DMS153 treated with DMSO at 0.1 percent for 48 hours (cell line): ENCODE measurements at regions not wholly inside any gene's neighbourhood (a gene's known extent, or its start where the extent isn't known, plus 50 kb on each side); places are given as distances from the start of the nearest gene placed in this dataset.
"Not testable (repeated sequence)": the region's sequence is repeated elsewhere in the genome, so short reads cannot be mapped to it uniquely, and the experiment has no call there.

ENCODE experiments used
- DNase-seq: peaks from one replicate; lab custom pipeline; 2025; ENCODE audit not compliant: unreplicated experiment; lab: John Stamatoyannopoulos, UW

DNA sequence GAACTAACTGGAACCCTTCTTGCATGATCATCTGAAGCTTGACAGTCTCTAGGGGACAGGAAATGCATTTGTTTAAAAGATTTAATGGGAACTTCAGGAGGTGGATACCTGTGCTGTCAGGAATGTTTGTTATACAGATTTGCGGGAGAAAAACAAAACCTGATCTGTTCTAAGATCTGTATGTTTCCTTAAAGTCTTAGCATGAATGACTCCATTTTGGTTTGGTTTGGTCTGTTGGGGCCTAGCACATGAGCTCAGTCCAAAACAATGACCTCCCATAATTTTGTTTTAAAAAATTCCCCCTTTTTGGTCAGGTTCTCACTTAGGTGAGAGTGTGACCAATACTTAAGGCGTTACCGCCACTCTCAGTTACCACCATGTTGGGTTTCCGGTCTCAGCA, 138.7 kb downstream of the AKR1D1 start:
- no peak for DNase-seq

DNA sequence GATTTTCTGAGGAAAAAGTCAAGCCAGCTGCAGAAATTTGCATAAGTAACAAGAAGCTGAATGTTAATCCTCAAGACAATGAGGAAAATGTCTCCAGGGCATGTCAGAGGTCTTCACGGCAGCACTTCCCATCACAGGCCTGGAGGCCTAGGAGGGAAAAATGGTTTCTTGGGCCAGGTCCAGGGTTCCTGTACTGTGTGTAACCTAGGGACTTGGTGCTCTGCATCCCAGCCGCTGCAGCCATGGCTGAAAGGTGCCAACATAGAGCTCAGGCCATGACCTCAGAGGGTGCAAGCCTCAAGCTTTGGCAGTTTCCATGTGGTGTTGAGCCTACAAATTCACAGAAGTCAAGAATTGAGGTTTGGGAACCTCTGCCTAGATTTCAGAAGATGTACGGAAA, 144.1 kb downstream of the AKR1D1 start:
- DNase-seq, result not testable (repeated sequence)

DNA sequence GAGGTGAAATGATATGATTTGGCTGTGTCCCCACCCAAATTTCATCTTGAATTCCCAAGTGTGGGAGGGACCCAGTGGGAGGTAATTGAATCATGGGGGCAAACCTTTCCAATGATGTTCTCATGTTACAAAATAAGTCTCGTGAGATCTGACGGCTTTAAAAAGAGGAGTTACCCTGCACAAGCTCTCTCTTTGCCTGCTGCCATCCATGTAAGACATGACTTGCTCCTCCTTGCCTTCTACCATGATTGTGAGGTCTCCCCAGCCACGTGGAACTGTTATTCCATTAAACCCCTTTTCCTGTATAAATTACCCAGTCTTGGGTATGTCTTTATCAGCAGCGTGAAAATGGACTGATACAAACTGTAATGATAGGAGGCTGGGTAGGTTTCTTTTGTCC, 145.1 kb downstream of the AKR1D1 start:
- DNase-seq, result not testable (repeated sequence)

DNA sequence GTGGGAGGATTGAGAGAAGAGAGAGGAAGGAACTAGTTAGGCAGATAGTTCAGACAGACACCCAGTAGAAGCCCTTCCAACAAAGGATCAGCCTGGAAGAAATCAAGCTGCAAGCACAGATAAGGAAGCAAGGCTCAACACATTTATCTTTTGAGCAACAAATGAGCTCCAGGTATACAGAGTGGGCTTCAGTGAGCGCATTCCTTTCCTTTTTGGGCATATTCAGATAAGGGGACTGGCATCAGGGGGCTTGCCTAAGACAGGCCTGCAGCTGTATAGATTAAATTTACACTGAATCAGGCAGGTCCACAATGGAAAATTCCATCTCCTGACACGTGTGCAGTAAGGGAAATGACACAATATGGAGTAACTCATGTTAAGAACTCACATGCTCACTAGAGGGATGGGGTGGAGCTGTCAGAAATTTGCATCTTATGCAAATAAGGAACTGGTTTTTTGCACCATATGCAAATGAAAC, 147.2 kb downstream of the AKR1D1 start:
- DNase-seq, result no peak

DNA sequence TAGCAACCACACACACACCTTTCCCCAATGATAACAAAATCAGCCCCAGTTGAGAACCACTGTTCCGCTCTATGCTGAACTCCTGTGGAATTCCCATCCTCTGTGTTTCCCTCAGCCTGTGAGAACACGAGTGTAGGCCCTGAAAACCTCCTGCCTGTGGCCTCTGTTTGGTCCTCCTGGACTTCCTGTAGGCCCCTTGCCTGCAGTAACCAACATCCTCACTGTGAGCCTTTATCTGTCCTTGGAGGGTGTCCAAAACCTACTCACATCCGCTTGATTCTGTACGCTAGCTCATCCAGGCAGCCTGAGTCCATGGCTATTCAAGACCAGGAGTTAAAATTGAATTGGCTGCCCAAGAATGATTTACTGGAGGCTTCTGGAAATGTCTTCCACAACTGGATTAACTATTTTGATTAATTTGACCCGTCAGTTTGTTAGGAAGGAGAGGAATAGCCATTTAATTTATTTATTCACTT, 149.8 kb downstream of the AKR1D1 start:
- DNase-seq, result no peak

DNA sequence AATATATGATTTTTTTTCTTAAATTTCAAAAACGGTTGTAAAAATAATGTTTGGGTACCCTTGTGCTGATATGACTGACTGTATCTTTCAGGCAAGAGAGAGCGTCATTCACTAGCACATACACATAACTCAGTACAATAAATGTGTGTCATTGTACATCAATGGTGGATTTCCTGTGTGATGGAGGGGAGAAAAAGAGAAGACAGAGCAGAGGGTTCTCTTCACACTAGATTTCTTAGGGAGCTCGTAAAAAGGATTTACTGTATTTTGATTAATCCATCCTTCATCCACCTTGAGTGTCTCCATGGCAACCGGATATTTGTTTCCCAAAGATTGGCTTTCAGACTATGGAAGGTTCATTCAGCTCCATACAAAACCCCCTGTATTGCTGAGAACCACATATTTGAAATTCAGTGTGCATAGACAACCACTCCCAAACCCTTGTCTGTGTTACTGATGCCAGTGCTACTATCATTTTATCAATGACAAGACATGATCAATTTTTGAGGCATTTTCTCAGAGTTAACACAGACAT, 150.6 kb downstream of the AKR1D1 start:
- no peak for DNase-seq

DNA sequence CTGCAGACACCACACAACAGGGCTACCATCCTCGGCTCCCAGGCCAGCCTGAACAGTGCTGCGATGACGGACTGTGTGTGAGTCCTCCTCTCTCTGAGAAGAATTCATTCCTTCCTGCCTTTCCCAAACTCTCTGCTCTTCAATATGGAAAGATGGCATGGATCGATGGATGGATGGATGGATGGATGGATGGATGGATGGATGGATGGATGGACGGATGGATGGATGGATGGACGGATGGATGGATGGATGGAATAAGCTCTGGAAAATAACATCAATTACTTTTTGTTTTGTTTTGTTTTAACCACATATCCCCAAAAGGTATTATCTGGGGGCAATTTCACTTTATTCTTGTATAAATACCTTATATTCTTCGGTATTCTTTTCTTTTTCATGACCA, 151.9 kb downstream of the AKR1D1 start:
- no peak for DNase-seq

DNA sequence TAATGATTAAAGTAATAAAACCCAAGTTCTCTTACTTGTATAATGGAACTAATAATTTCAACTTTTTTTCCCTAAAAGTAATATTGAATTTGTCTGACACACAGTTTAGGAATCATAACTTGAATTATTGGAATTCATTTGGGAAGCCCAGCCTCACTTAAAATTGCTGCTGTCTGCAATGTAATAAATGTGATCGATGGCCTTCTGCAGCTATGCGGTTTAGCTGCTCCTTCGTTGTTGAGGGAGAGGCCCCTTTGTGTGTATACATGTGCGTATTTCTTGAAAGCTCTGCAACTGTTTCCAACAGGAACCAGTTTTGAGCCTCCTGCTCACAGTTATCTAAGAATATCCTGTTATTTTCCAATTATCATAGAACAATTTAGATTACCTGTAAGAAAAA, 152.5 kb downstream of the AKR1D1 start:
- DNase-seq, result no peak

DNA sequence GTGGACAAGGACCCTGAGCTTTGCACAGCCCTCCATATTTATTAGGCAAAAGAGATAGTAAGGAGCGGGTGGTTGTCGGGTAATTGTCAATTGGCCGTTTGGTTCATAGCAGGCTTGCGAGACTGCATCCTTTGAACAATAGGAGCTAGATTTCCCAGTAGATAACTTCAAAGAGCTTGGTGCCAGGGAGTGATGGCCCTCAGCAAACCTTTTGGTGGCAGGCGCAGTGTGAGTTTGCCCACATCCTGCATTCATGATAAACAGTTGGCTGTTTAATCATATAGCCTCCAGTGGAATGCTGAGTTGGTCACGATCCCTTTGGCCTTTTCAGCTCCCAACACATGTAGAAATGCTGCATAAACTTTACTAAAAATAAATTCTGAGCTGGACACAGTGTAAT, 156.9 kb downstream of the AKR1D1 start:
- no peak for DNase-seq

DNA sequence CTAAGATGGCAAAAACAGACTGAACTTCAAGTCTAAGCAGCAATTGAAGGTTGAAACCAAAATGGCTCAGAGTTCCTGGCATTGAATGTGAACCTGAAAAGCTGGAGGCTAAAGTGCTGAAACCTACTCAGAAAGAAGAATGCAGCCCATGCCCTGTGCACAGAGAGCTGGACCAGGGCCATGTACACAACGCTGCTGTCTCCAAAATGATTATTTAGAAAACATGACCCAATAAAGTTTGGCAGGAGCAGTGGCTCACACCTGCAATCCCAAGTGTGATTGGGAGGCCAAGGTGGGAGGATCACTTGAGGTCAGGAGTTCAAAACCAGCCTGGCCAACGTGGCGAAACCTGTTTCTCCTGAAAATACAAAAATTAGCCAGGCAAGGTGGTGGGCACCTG, 158.9 kb downstream of the AKR1D1 start:
- no peak for DNase-seq

DNA sequence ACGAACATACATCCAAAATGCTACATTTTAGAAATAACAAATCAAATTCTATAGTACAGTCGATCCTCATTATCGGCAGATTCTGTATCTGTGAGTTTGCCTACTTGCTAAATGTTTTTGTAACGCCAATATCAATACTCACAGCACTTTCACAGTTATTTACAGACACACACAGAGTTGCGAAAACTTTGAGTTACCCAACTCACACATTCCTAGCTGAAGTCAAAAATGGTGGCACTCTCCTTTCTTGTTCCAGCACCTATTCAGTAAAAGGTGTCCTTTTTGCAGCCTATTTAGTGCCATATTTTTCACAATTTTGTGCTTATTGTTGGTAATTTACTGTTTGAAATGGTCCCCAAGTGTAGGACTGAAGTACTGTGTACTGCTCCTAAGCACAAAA, 161.7 kb downstream of the AKR1D1 start:
- no peak for DNase-seq

DNA sequence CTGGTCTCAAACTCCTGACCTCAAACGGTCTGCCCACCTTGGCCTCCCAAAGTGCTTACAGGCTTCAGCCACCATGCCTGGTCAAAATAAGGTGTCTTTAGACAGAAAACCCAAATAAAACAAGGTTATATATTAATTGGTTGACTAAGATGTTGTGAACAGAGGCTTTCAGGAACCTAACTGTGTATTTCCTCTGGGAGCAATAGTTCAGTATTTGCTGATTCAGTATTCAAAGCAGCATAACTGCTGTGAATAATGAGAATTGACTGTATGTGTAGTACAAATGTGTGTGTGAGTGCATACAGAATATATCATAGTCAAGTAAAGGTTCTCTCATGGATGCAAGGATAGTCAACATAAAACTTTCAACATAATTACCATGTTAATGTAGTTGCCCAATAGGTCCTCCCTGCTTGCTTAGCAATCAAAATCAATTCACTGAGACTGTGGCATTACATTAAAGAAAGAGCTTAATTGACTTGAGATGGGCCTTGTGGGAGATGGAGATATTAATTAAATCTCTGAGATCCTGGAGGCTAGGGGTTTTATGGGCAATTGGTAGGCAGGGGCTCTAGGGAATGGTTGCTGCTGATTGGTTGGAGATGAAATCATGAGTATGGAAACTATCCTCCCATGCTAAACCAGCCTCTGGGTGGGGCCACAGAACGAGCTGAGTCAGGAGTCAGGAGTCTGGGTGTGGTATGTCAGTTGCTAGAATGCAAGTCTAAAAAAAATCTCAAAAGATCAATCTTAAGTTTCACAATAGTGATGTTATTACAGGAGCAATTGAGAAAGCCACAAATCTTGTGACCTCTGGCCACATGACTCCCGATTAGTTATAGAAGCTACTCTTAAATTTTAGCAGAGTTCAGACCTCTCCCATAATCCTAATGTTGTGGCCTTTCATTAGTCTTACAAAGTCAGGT, 162.7 kb downstream of the AKR1D1 start:
- no peak for DNase-seq

DNA sequence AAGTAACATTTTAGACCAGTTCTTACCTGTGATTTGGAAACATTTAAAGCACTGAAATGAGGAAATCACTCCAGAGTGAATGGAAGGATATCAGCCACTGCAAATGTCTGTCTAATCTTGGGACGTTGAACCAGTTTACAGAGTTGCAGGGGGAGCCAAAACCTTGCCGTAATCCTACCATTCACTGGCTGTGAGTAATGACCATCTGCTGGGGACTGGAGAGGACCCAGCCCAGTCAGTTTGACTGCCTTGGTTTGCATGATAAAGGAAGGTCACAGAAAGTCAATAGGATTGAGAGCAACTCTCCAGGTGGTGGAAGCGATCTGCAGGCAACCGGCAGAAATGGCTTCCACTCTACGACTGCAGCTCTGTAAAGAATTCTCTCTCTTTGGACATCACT, 167.2 kb downstream of the AKR1D1 start:
- peak; percentile 83 for DNase-seq

DNA sequence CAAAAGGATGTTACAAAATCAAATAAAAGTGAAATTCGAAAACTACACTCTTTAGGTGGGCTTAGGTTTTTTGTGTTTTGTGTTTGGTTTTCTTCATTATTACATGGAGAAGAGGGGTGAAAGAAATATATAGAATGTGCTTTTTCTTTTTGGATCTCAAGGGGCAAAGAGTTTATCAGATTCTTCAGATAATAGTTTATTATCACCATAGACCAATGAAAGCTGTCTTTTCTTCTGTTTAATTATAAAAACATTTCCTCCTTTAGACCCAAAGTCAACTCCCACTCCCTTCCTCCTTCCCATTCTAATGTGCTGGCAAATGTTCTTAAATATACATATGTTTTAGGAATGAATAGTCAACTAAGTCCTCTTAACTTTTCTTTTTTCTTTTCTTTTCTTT, 167.6 kb downstream of the AKR1D1 start:
- no peak for DNase-seq

DNA sequence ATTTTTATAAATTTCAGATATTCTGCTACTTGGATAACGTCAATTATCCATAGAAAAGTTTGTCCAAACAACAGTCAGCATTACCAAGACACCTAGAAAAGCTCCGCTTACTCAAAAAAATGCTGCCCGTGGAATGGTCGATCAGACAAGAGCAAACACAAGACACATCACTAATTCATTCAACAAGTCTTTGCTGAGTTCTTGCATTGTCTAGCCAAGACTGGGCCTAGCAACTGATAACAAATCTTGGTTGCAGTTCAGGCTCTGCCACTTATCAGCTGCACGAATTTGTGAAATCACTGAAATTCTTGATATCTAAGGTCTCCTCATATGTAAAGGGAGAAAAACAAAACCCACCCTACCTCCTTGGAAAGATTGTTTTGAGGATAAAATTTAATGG, 168.3 kb downstream of the AKR1D1 start:
- DNase-seq, result no peak

DNA sequence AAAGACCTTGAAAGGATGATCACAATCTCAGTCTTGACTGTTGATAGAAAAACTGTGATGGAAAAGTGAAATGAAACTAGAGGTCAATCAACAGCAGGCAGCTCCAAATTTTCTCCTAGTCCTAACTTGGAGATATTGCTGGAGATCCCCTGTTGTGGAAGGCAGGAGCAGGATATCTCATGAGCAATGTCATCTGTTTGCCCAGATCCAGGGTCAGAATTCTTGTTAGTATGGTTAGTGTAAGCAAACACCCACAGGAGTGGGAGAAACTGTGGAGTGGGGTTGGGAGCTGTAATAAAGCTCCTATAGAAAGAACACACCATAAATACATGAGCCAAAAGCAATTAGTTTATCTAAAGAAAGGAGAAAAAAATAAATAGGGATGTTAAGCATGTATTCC, 169.0 kb downstream of the AKR1D1 start:
- DNase-seq, result peak; percentile 14

DNA sequence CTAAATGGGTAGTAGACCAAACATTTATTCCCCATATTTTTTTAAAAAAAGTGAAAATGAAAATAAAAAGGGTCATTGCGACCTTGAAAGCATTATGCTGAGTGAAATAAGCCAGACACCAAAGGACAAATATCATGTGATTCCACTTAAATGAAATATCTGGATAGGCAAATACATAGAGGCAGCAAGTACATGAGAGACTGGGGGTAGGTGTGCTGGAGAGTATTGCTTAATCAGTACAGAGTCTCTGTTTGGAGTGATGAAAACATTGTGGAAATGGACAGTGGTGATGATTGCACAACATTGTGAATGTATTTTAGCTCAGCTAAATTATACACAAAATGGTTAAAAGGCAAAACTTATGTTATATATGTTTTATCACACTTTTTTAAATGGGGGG, 169.4 kb downstream of the AKR1D1 start:
- no peak for DNase-seq

DNA sequence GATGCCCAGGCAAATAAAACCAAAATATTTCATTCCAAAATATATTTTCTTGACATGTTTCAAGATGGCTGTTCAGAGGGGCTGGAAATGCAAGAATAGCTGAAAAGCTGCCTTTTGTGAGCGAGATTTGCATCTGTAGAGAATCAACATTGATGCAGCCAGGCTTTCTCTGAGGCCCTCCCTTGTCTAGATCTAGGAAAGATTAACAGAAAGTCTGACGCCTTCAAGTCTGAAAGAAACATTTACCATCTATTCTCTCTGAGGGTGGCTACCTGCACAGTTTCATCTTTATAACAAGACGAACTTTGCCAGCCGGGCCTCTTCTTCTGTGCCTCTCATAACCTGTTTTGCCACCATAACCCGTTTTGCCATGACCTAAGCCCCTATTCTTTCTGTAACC, 170.2 kb downstream of the AKR1D1 start:
- no peak for DNase-seq

DNA sequence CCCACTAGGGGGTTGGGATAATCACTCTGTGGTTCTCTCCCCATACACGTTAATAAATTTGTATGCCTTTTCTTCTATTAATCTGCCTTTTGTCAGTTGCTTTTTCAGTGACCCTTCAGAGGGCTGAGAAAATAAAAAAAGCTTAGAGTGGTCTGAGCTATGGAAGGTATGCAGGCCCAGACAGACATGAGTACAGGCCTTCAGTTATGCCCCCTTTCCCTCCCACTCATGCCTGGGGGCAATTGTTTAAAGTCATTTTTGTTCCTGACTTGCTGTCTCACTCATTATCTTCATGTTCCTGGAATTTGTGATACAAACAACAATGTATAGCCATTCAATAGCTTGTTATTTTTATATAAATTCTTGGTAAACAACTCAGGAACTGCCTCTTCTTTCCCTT, 170.8 kb downstream of the AKR1D1 start:
- no peak for DNase-seq

DNA sequence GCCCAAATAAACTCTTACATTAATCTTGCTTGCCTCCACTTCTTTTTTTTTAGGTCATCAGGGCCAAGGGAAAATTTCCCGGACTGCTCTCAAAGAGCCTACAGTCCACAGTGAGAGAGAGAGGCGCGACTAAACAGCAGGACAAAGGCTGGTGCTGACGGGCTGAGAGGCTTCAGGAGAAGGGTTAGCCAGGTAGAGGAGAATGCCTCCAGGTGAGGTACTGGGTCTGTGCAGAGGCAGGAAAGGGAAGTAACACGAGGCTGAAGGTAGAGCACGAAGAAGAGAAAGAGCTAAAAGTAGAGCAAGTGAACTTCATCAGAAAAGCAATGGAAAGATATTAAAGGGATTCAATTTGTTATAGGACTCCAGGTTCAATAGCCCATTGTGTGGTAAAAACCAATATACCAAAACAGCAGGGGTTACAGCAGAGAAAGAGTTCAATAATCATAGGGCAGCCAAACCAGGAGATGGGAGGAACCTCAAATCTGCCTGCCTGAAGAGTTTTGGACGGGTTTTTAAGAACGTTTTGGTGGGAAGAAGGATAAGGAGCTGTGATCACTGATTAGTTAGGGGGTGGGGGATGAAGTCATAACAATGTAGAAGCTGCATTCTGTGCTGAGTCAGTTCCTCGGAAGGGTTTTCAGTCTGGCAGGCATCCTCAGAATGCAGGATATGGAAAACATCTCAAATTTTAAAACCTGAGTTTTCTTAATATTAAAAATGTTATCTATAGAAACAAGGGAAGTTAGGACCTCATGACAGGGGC, 171.5 kb downstream of the AKR1D1 start:
- DNase-seq, result no peak

DNA sequence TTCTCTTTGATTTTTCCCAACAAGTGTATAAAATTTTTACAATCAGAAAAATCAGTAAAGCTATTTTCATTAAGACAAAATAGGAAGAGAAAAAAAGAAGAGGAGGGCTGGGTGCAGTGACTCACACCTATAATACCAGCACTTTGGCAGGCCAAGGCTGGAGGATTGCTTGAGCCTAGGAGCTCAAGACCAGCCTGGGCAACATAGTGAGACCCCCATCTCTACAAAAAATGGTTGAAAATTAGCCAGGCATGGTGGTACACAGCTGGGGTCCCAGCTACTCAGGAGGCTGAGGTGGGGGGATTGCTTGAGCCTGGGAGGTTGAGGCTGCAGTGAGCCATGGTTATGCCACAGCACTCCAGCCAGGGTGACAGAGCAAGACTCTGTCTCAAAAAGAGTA, 172.3 kb downstream of the AKR1D1 start:
- no peak for DNase-seq

DNA sequence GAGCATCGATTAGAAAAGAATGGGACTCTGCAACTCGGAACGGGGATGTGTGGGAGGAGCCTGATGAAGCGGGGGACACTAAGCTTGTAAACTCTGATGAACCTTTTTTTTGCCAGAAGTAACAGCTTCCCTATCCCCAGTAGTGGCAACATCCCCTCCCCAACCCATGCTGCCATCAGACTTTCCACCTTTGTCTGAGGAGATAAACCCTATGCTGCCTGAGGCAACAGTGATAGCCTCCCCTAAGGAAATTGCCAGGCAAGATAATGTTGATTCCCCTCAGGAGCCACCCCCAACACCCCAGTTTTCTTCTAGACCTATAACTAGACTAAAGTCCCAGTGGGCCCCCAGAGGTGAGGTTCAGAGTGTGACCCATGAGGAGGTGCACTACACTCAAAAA, 173.7 kb downstream of the AKR1D1 start:
- no peak for DNase-seq
